ENCODE measurements at regions not wholly inside any gene's neighbourhood (a gene's known extent, or its start where the extent isn't known, plus 50 kb on each side); places are given as distances from the start of the nearest gene placed in this dataset.

- H4K20me1 ChIP-seq (ENCODE audit: insufficient read depth, low read length), result no peaks in the 10 kb centered on the region
- no peaks in the 10 kb centered on the region; the same call in 1 of the 2 replicates for H3K9me3 ChIP-seq (ENCODE audit: control insufficient read depth, insufficient read depth, low read length)
- H3K56ac ChIP-seq (ENCODE audit: extremely low read depth, insufficient read depth, low read length), result no peak overlapping the region
- H2BK5ac ChIP-seq (ENCODE audit: low read depth, low read length, poor library complexity, severe bottlenecking), result no peak overlapping the region
- ChIA-PET CTCF (interaction anchor here (0.7 kb wide), 1 partner anchor 21 kb away, joined by 3 read pairs; no protein-coding TSS in a partner anchor), POLR2A (ENCODE audit: unreplicated experiment) (no interaction called here)
- H2AFZ ChIP-seq (replicated peaks; ENCODE audit: low read length, poor library complexity), result no peak overlapping the region
- H3K4ac ChIP-seq (ENCODE audit: low read depth, low read length), result no peak overlapping the region
- H2BK15ac ChIP-seq (ENCODE audit: low read depth, low read length), result no peak overlapping the region
- no peak overlapping the region for H2AK5ac ChIP-seq (ENCODE audit: low read depth, low read length)
- in situ Hi-C loops (cut with MboI; ENCODE audit: low sequenced_read_pairs), result no loop called here
- H4K5ac ChIP-seq (ENCODE audit: low read depth, low read length), result no peak overlapping the region
- H2BK120ac ChIP-seq (ENCODE audit: low read depth, low read length), result no peak overlapping the region
- no peak overlapping the region for H3K4me2 ChIP-seq (ENCODE audit: low read depth, low read length)
- H3K9ac ChIP-seq (ENCODE audit: low read depth, low read length), result no peak overlapping the region
- no peaks in the 10 kb centered on the region for H3K36me3 ChIP-seq (ENCODE audit: control insufficient read depth, insufficient read depth, low read length)
- dilution Hi-C loops (cut with HindIII; ENCODE audit: low sequenced_read_pairs, unreplicated experiment), result no loop called here
- H3K14ac ChIP-seq (replicated peaks; ENCODE audit: low read depth, low read length), result no peak overlapping the region
- DNase-seq, result no peak
- no peak overlapping the region for H3K18ac ChIP-seq (ENCODE audit: low read depth, low read length)
- intact Hi-C loops (cut with micrococcal nuclease), result no loop called here
- TF ChIP-seq MAFK (IDR thresholded peaks at IDR 0.05; ENCODE audit: low read depth, low read length) (no peak), ELK1 (IDR thresholded peaks at IDR 0.05; ENCODE audit: borderline replicate concordance, low read depth, low read length) (no peak), MAZ (IDR thresholded peaks at IDR 0.05; ENCODE audit: borderline replicate concordance, low read depth, low read length) (no peak), CEBPB (IDR thresholded peaks at IDR 0.05; ENCODE audit: low read depth, low read length) (no peak), RFX5 (IDR thresholded peaks at IDR 0.05; ENCODE audit: low read depth, low read length) (no peak), USF2 (IDR thresholded peaks at IDR 0.05; ENCODE audit: low read depth, low read length) (no peak), CHD1 (IDR thresholded peaks at IDR 0.05; ENCODE audit: low read depth, low read length) (no peak), SMC3 (IDR thresholded peaks at IDR 0.05; ENCODE audit: low read depth, low read length) (no peak), POLR2A (IDR thresholded peaks at IDR 0.05; ENCODE audit: low read depth, low read length) (no peak), FOS (IDR thresholded peaks at IDR 0.05; ENCODE audit: low read depth, low read length) (no peak), RAD21 (IDR thresholded peaks at IDR 0.05; ENCODE audit: low read length) (no peak), NFE2L2 (IDR thresholded peaks at IDR 0.05; ENCODE audit: low read depth, low read length) (no peak), BHLHE40 (IDR thresholded peaks at IDR 0.05; ENCODE audit: low read depth, low read length) (no peak), RCOR1 (IDR thresholded peaks at IDR 0.05; ENCODE audit: insufficient replicate concordance, low read length) (no peak), MXI1 (IDR thresholded peaks at IDR 0.05; ENCODE audit: borderline replicate concordance, low read depth, low read length) (no peak)
- TF ChIP-seq, protein P1, sequence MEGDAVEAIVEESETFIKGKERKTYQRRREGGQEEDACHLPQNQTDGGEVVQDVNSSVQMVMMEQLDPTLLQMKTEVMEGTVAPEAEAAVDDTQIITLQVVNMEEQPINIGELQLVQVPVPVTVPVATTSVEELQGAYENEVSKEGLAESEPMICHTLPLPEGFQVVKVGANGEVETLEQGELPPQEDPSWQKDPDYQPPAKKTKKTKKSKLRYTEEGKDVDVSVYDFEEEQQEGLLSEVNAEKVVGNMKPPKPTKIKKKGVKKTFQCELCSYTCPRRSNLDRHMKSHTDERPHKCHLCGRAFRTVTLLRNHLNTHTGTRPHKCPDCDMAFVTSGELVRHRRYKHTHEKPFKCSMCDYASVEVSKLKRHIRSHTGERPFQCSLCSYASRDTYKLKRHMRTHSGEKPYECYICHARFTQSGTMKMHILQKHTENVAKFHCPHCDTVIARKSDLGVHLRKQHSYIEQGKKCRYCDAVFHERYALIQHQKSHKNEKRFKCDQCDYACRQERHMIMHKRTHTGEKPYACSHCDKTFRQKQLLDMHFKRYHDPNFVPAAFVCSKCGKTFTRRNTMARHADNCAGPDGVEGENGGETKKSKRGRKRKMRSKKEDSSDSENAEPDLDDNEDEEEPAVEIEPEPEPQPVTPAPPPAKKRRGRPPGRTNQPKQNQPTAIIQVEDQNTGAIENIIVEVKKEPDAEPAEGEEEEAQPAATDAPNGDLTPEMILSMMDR (conservative IDR thresholded peaks at IDR 0.05; ENCODE audit: low read depth, low read length), result no peak
- BruUV-seq (replicated peaks), result no TSS peak
- no peak for ATAC-seq (ENCODE audit: low read depth)
- no peak overlapping the region for H4K91ac ChIP-seq (ENCODE audit: insufficient read depth, low read depth, low read length)
- no peak overlapping the region for H3K27ac ChIP-seq (ENCODE audit: insufficient read depth, low read length)
- no peak overlapping the region for H2AK9ac ChIP-seq (replicated peaks; ENCODE audit: low read depth, low read length, poor library complexity)
- H4K8ac ChIP-seq (ENCODE audit: low read depth in 2 of 2, low read length in 2 of 2), result no peak overlapping the region
- WGBS, 2 experiments (ENCODE audit: extremely low coverage in 2 of 2, insufficient read length in 1 of 2), result 80% methylated on average over 1 of the region's 3 CpGs; no CpG with 5 or more reads in 1 of the 2 experiments
- H3K9me1 ChIP-seq (ENCODE audit: insufficient read depth, low read length), result no peaks in the 10 kb centered on the region
- H2BK20ac ChIP-seq (ENCODE audit: low read depth, low read length), result no peak overlapping the region
- no peaks in the 10 kb centered on the region; the same call in 1 of the 2 replicates for H3K27me3 ChIP-seq (ENCODE audit: control insufficient read depth, insufficient read depth, low read length)
- no peaks in the 10 kb centered on the region for H3K4me1 ChIP-seq (ENCODE audit: control insufficient read depth, insufficient read depth, low read length)
- H3K79me1 ChIP-seq (ENCODE audit: low read depth in 1 of 2, low read length in 2 of 2), result no peaks in the 10 kb centered on the region
- H3K4me3 ChIP-seq (ENCODE audit: insufficient read depth, low read depth, low read length), result no peak overlapping the region
- no peak overlapping the region for H3K23ac ChIP-seq (ENCODE audit: low read depth, low read length)
These were observed 74.6 kb downstream of the GTPBP8 start for GRCh38 chr3:113065336-113065735.

All from IMR-90 (cell line).